ENCODE measurements at regions not wholly inside any gene's neighbourhood (a gene's known extent, or its start where the extent isn't known, plus 50 kb on each side); places are given as distances from the start of the nearest gene placed in this dataset.

DNA sequence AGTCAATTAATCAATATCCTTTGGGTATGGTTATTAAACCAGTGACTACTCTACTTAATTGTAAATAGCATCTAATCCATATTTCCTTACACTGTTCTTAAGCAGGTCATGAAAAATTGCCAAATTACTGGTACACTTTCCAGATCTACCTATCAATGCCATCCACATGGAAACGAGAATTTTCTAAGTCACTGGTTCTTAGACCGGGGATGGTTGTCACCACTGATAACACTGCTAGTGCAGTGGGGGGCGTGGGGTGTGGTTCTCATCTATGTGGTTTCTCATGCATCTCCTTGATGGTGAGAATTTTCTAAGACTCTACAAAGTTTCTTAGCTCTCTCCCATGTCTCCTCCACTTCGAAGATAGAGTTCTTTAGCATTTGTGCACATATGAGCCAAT lies 63.7 kb upstream of the COG2 start:
- no peak for TF ChIP-seq POLR2A (IDR thresholded peaks at IDR 0.05)
- TF ChIP-seq, protein P1, sequence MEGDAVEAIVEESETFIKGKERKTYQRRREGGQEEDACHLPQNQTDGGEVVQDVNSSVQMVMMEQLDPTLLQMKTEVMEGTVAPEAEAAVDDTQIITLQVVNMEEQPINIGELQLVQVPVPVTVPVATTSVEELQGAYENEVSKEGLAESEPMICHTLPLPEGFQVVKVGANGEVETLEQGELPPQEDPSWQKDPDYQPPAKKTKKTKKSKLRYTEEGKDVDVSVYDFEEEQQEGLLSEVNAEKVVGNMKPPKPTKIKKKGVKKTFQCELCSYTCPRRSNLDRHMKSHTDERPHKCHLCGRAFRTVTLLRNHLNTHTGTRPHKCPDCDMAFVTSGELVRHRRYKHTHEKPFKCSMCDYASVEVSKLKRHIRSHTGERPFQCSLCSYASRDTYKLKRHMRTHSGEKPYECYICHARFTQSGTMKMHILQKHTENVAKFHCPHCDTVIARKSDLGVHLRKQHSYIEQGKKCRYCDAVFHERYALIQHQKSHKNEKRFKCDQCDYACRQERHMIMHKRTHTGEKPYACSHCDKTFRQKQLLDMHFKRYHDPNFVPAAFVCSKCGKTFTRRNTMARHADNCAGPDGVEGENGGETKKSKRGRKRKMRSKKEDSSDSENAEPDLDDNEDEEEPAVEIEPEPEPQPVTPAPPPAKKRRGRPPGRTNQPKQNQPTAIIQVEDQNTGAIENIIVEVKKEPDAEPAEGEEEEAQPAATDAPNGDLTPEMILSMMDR (IDR thresholded peaks at IDR 0.05) = no peak
